ENCODE measurements at regions not wholly inside any gene's neighbourhood (a gene's known extent, or its start where the extent isn't known, plus 50 kb on each side); places are given as distances from the start of the nearest gene placed in this dataset.

DNA sequence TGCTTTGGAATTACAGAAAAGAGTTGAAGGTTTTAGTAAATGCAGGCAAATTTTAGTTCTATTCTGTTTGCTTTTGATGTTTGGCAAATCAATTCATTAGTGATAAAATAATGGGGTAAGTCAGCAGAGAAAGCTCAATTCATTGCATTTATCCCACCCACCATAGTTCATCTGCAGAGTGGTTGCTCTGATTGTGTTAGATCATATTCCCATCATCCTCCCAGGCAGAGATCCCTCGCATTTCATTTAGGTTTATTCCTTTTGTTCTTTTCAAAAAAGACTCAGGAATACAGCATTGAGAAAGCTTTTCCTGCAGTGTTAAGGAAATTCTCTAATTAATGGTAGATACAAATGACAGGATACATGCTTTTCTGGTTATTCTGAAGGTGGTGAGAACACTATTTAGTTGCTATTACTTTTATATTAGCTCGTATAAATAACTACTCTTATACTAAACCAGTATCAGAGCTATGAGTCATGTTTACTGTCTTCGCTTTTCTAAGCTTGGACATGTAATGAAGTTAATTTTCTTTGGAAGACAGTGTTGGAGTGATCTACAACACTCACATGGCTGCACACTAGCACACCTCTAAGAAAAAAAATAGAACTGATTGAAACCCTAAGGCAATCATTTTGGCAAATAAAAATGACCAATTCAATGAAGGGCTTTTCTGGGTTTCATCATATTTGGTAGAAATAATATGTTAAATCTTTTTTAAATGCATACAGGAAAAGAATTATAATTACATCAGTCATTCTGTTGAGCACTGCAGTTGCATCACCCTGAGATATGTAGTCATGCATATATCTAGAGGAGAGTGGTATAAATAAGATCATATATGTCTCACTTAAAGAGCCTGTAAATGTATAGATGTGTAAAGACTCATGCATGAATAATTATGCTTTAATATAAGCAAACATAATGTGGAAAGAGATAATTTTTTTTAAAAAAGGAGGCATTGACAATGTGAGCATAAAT lies 351.6 kb downstream of the PCDH7 start:
- H3K18ac ChIP-seq (ENCODE audit: extremely low read depth, low read length): no peak overlapping the region
- H3K14ac ChIP-seq (ENCODE audit: insufficient read length): no peak overlapping the region
- DNase-seq (ENCODE audit: low read depth in 1 of 2, low spot score in 2 of 2) (no peak), FAIRE-seq (no peak)
- H2BK15ac ChIP-seq (ENCODE audit: low read length): no peak overlapping the region
- H3K27ac ChIP-seq (ENCODE audit: low read depth, low read length): no peak overlapping the region
- peaks cover 0 to 4% (median 0%) of the 10 kb centered on the region in 4 experiments; a peak in 1 of 7 replicates for H3K4me1 ChIP-seq (replicated peaks in 1 of 4; ENCODE audit: control insufficient read depth in 3 of 4, insufficient read depth in 4 of 4, low read length in 3 of 4)
- no peaks in the 10 kb centered on the region for H3K79me2 ChIP-seq (ENCODE audit: control insufficient read depth in 1 of 2, insufficient read depth in 2 of 2, low read length in 2 of 2)
- no peak overlapping the region for H3K4ac ChIP-seq (replicated peaks; ENCODE audit: insufficient read length, low read depth, low read length)
- no peaks in the 10 kb centered on the region for H3K36me3 ChIP-seq (ENCODE audit: control insufficient read depth in 2 of 4, insufficient read depth in 4 of 4, low read length in 3 of 4)
- no peak overlapping the region for H3K4me2 ChIP-seq (ENCODE audit: insufficient read depth in 1 of 2, low read depth in 2 of 2, low read length in 2 of 2)
- no peak overlapping the region for H2BK12ac ChIP-seq (ENCODE audit: low read depth, low read length)
- H4K91ac ChIP-seq (replicated peaks; ENCODE audit: insufficient read length, low read length): no peak overlapping the region
- no peaks in the 10 kb centered on the region for H4K20me1 ChIP-seq (replicated peaks in 1 of 2; ENCODE audit: control insufficient read depth in 1 of 2, insufficient read depth in 2 of 2, low read length in 2 of 2)
- POLR2A ChIA-PET (ENCODE audit: partially characterized antibody): no interaction called here
- WGBS, 2 experiments (ENCODE audit: extremely low coverage in 1 of 2, insufficient coverage in 1 of 2, insufficient read length in 1 of 2, insufficient replicate concordance in 2 of 2, low coverage in 1 of 2, low lambda C conversion rate in 2 of 2, missing lambda C conversion rate in 1 of 2): 74% methylated on average over 3 of the region's 3 CpGs; no CpG with 5 or more reads in 1 of the 2 experiments
- no peaks in the 10 kb centered on the region for H3K9me3 ChIP-seq (ENCODE audit: insufficient read depth in 2 of 2, low read depth in 1 of 2, low read length in 1 of 2)
- CTCF ChIA-PET (ENCODE audit: partially characterized antibody): interaction anchor here (1.8 kb wide), 1 partner anchor 26 kb away, joined by 5 read pairs; no protein-coding TSS in a partner anchor
- H3K79me1 ChIP-seq (ENCODE audit: low read depth, low read length): no peaks in the 10 kb centered on the region
- H3K27me3 ChIP-seq (replicated peaks in 1 of 4; ENCODE audit: control insufficient read depth in 3 of 4, extremely low read depth in 1 of 4, insufficient read depth in 3 of 4, low read length in 3 of 4): no peaks in the 10 kb centered on the region
- no peaks in the 10 kb centered on the region for H3K23me2 ChIP-seq (ENCODE audit: low read depth, low read length)
- H2AFZ ChIP-seq (ENCODE audit: low read length): no peak overlapping the region
- no peak for TF ChIP-seq EGR1 (IDR thresholded peaks at IDR 0.05; ENCODE audit: borderline replicate concordance, low read depth, low read length)
- H3K4me3 ChIP-seq (ENCODE audit: extremely low read depth in 1 of 4, insufficient read depth in 2 of 4, low read depth in 3 of 4, low read length in 4 of 4): no peak overlapping the region
- H4K5ac ChIP-seq (ENCODE audit: insufficient read length, low read depth, low read length): no peak overlapping the region
- no peak overlapping the region for H4K8ac ChIP-seq (ENCODE audit: extremely low read depth, insufficient read depth, low read length)
- no peak overlapping the region for H2AK5ac ChIP-seq (ENCODE audit: low read depth, low read length)
- no peak overlapping the region for H3K23ac ChIP-seq (ENCODE audit: insufficient read length)
- H2BK120ac ChIP-seq (replicated peaks; ENCODE audit: low read depth, low read length): no peak overlapping the region
- no peak overlapping the region for H3K56ac ChIP-seq (replicated peaks; ENCODE audit: insufficient read length, low read depth, low read length)
- H2BK20ac ChIP-seq (ENCODE audit: low read length): no peak overlapping the region
- H2BK5ac ChIP-seq (ENCODE audit: low read depth, low read length): no peak overlapping the region
- H3K9ac ChIP-seq (replicated peaks in 1 of 4; ENCODE audit: extremely low read depth in 1 of 4, low read depth in 3 of 4, low read length in 3 of 4): no peak overlapping the region
